ENCODE measurements at regions not wholly inside any gene's neighbourhood (a gene's known extent, or its start where the extent isn't known, plus 50 kb on each side); places are given as distances from the start of the nearest gene placed in this dataset.
A peak's percentile ranks its signal among the peaks of the same experiment; 100 is the strongest.
"Not testable (repeated sequence)": the region's sequence is repeated elsewhere in the genome, so short reads cannot be mapped to it uniquely, and the experiment has no call there.

DNA sequence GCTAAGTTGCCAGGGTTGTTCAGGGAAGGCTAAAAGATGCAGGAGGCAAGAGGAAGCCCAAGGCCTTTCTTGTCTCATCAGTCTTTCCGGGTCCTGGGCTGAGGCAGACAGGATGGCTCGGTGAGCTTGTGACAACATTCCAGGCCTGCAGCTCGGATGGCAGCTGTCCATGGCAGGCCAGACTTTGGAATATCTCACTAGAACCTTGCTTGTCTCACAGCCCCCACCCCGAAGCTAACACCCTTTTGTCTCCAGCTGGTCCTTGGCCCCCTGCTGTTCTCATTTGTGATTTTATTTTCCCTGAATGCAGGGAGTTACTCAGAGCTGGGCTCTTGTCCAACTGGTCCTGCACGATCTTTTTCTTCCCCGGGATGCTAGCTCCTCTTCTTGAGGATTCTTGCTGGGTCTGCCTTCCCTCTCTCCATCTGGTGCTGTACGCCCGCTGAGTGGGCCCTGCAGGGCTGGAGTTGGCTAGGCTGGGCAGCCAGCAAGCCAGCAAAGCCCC lies 477.2 kb upstream of the CAMK1G start:
- Mint-ChIP-seq H3K4me3 (no peak overlapping the region), H3K36me3 (ENCODE audit: low read depth) (no peaks in the 10 kb centered on the region), H3K4me1 (no peaks in the 10 kb centered on the region), H3K27me3 (no peaks in the 10 kb centered on the region), H3K9me3 (no peaks in the 10 kb centered on the region), H3K27ac (no peak overlapping the region)
- intact Hi-C loops (cut with micrococcal nuclease), result no loop called here
- DNase-seq, result no peak

DNA sequence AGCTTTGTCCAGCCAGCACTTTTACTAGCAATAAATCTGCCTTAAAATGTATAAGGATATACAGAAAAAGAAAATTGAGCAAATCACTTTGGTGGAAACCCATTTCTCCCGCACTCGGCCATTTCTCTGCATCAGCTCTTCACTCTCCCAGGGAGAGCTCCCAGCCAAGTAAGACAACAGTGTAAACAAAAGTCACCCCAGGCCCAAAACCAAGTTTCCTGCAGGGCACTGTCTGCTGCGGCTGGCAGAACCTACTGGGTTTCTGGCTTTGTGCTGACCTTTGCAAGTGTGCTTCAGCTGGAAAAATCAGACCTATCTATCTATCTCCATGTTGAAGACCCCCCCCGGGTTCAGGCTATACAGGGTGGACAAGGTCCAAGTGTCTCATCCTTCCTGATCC lies 476.7 kb upstream of the CAMK1G start:
- Mint-ChIP-seq H3K27ac (no peak overlapping the region), H3K4me1 (no peaks in the 10 kb centered on the region), H3K27me3 (no peaks in the 10 kb centered on the region), H3K36me3 (ENCODE audit: low read depth) (no peaks in the 10 kb centered on the region), H3K4me3 (no peak overlapping the region), H3K9me3 (no peaks in the 10 kb centered on the region)
- DNase-seq, result no peak
- intact Hi-C loops (cut with micrococcal nuclease), result no loop called here

DNA sequence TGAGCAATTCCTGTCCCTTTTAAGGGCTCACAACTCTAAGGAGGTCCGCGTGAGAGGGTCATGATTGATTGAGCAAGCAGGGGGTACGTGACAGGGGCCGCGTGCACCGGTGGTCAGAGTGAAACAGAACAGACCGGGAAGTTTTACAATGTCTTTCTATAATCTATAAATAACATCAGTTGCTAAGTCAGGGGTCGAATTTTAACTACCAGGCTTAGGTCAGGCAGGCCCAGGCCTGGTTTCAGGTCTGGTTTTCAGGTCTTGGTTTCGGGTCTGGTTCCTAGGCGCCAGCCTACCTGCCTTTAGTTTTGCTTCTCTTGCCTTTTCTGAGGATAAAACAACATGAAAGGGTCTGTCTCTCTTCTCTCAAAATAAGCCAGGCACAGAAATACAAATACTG lies 476.0 kb upstream of the CAMK1G start:
- Mint-ChIP-seq H3K36me3 (ENCODE audit: low read depth) (no peaks in the 10 kb centered on the region), H3K9me3 (no peaks in the 10 kb centered on the region), H3K4me3 (no peak overlapping the region), H3K4me1 (no peaks in the 10 kb centered on the region), H3K27me3 (no peaks in the 10 kb centered on the region), H3K27ac (no peak overlapping the region)
- DNase-seq, result no peak
- intact Hi-C loops (cut with micrococcal nuclease), result no loop called here

DNA sequence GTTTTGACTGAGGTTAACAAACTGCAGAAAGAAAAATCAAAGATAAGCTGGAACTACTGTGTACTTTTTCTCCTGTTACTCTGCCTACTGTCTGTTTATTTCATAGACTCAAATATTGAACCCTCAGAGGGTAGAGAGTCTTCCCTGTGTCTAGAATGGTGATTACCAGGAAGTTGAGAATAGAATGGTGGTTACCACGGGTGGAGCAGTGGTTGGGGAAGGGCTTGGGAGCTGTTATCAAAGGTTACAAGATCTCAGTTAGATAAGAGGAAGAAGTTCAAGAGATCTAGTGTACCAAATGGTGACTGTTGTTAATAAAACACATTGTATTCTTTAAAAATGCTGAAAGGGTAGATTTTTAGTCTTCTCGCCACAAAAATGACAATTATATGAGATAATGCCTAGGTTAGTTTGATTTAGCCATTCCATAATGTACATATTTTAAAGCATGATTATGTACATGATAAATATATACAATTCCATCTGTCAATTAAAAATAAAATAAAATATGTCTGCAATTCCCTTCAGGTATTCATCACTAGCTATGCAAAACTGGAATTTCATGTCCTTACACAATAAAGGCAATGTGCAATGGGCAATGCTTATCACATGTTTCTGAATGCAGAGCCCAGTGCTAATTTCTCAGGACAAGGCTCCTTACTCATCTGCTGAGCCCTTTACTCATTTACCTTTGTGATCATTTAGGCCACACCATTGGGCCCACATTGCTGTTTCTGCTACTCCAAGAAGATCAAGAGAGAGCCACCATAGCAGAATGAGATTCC lies 474.3 kb upstream of the CAMK1G start:
- intact Hi-C loops (cut with micrococcal nuclease), result no loop called here

DNA sequence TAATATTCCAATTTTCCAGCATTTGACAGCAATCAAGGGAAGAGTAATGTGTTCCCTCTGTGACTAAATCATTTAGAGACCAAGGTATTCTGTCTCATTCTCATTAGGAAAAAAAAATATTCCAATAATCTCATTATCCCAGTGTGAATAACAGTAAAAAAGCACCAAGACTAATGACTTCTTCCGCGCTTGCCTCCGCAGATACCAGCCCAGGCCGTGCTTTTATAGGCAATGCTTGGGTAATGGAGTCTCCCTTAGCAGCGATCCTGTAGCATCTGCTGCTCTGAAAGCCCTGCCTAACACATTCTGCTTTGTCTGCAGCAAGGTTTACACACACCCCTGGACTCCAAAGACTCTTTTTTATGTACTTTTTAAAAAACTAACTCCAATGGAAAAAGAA lies 470.0 kb upstream of the CAMK1G start:
- no peaks in the 10 kb centered on the region for H3K4me1 Mint-ChIP-seq
- no peak for DNase-seq
- H3K9me3 Mint-ChIP-seq, result no peaks in the 10 kb centered on the region
- intact Hi-C loops (cut with micrococcal nuclease), result no loop called here
- H3K36me3 Mint-ChIP-seq (ENCODE audit: low read depth), result no peaks in the 10 kb centered on the region
- no peaks in the 10 kb centered on the region for H3K27me3 Mint-ChIP-seq
- no peak overlapping the region for H3K4me3 Mint-ChIP-seq
- H3K27ac Mint-ChIP-seq, result no peak overlapping the region

More for the DNA sequence above, 474.3 kb upstream of the CAMK1G start:
- Mint-ChIP-seq H3K4me3 (no peak overlapping the region), H3K36me3 (ENCODE audit: low read depth) (no peaks in the 10 kb centered on the region), H3K4me1 (no peaks in the 10 kb centered on the region), H3K9me3 (no peaks in the 10 kb centered on the region), H3K27ac (no peak overlapping the region), H3K27me3 (no peaks in the 10 kb centered on the region)
- no peak for DNase-seq

DNA sequence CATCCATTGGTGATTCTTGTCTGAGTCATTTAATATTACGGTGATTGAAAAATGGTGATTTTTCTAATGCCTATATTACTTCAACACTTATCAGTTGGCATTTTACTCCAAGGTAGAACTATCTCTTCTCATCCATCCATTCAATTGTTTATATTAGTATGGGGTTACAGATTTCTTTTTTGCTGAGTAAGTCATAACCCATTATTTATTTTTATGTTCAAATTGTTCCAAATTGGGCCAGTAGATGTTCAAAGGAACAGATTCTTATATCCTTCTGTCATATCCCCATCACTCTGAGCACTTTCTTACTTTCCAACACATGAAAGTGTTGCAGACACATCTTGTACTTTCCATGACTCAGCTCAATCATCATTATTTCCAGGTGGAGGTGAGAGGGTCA lies 466.8 kb upstream of the CAMK1G start:
- Mint-ChIP-seq H3K27ac (no peak overlapping the region), H3K36me3 (ENCODE audit: low read depth) (no peaks in the 10 kb centered on the region), H3K4me1 (no peaks in the 10 kb centered on the region), H3K4me3 (no peak overlapping the region), H3K27me3 (no peaks in the 10 kb centered on the region), H3K9me3 (no peaks in the 10 kb centered on the region)
- intact Hi-C loops (cut with micrococcal nuclease), result no loop called here
- no peak for DNase-seq

DNA sequence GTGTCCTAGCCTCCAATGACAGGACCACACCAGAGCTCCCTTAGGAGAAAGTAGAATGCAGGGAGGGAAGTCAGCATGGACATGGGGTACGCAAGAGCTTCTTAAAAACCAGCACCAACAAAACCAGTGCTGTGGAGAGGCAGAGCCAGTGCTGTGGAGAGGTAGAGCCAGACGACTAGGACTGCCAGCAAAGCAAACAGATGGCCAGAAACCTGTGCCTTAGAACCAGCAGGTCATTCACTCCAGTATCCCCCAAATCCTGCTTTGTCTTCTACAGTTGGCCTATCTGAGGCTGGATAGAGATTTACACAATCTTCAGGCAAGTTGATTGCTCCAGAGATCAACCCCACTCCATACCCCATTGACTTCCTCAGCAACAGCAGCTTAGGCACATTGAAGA lies 459.9 kb upstream of the CAMK1G start:
- Mint-ChIP-seq H3K27me3 (no peaks in the 10 kb centered on the region), H3K9me3 (no peaks in the 10 kb centered on the region), H3K27ac (no peak overlapping the region), H3K4me1 (no peaks in the 10 kb centered on the region), H3K4me3 (no peak overlapping the region), H3K36me3 (ENCODE audit: low read depth) (no peaks in the 10 kb centered on the region)
- DNase-seq, result no peak
- intact Hi-C loops (cut with micrococcal nuclease), result no loop called here

DNA sequence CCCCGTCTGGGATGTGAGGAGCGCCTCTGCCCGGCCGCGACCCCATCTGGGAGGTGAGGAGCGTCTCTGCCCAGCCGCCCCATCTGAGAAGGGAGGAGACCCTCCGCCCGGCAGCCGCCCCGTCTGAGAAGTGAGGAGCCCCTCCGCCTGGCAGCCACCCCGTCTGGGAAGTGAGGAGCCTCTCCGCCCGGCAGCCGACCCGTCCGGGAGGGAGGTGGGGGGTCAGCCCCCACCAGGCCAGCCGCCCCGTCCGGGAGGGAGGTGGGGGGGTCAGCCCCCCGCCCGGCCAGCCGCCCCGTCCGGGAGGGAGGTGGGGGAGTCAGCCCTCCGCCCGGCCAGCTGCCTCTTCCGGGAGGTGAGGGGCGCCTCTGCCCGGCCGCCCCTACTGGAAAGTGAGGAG lies 454.4 kb upstream of the CAMK1G start:
- intact Hi-C loops (cut with micrococcal nuclease); H3K9me3 Mint-ChIP-seq; H3K4me3 Mint-ChIP-seq; DNase-seq; H3K36me3 Mint-ChIP-seq (ENCODE audit: low read depth); H3K27me3 Mint-ChIP-seq; H3K4me1 Mint-ChIP-seq; H3K27ac Mint-ChIP-seq: not testable (repeated sequence)

DNA sequence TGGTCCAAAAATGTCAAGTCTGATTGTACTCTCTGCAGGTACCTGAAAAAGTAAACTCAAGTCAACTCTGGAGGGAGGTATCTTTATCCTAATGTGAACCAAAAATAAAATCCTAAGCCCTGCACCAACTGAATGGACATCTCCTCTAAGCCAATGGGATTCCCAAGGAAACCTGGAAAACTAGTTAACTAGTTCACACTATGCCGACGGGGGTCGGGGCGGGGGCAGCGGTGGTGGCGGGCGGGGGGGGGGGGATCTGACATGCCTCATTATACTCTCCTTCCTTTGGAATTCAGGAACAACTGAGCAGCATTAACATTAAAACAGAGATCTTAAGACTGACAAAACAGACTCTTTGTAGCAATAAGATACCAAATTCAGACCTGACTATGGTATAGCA lies 452.6 kb upstream of the CAMK1G start:
- Mint-ChIP-seq H3K27ac (no peak overlapping the region), H3K36me3 (ENCODE audit: low read depth) (no peaks in the 10 kb centered on the region), H3K4me1 (no peaks in the 10 kb centered on the region), H3K4me3 (no peak overlapping the region), H3K9me3 (no peaks in the 10 kb centered on the region), H3K27me3 (no peaks in the 10 kb centered on the region)
- intact Hi-C loops (cut with micrococcal nuclease), result no loop called here
- no peak for DNase-seq

DNA sequence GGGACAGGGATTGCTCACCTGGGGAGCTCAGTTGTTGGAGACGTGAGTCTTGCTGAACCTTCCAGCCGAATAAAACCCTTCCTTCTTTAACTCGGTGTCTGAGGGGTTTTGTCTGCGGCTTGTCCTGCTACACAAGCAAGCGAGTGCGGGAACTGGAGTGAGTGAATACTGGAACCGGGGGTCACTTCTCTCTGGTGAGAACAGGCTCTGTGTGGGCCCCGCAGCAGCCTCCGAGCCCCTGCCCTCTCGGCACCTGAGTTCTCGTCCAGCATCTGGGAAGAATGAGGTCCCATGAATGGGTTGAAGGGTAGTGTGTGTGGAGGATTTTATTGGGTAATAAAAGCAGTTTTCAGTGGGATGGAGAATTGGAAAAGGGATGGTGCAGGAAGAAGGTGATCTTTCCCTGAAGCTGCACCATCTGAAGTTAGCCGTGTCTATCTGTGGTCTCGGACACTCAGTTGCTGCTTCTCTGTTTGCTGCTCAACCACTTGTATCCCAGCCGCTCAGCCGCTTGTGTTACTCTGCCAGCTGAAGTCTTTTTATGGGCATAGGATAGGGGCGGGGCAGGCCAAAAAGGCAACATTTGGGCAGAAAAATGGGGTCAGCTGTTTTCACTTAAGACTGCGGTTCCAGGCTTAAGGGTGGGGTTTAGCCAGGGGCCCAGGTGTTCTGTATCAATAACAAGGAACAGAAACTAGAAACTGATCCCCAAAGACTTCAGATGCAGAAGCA lies 450.6 kb upstream of the CAMK1G start:
- intact Hi-C loops (cut with micrococcal nuclease), result no loop called here
- Mint-ChIP-seq H3K27ac (no peak overlapping the region), H3K4me3 (no peak overlapping the region), H3K9me3 (no peaks in the 10 kb centered on the region), H3K27me3 (no peaks in the 10 kb centered on the region), H3K36me3 (ENCODE audit: low read depth) (no peaks in the 10 kb centered on the region), H3K4me1 (no peaks in the 10 kb centered on the region)
- no peak for DNase-seq

DNA sequence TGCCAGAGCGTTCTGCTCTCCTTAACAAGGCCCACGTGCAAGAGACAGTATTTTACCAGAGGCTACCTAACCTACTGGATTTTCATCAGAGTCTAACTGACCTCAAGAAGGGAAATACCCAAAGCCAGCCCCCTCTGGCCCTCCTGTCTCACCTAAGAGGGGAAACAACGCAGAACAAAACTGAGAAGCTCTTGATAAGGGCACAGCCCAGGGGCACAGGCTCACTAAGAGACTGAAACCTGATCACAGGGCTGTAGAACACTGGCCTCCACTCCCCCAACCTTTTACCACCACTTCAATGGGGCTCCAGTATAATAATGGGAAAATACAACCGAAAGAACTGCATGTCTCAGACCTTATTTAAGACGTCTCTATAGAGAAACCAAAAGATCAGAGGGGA lies 449.5 kb upstream of the CAMK1G start:
- Mint-ChIP-seq H3K36me3 (ENCODE audit: low read depth) (no peaks in the 10 kb centered on the region), H3K27me3 (no peaks in the 10 kb centered on the region), H3K9me3 (no peaks in the 10 kb centered on the region), H3K4me3 (no peak overlapping the region), H3K27ac (no peak overlapping the region), H3K4me1 (no peaks in the 10 kb centered on the region)
- intact Hi-C loops (cut with micrococcal nuclease), result no loop called here
- DNase-seq, result no peak

DNA sequence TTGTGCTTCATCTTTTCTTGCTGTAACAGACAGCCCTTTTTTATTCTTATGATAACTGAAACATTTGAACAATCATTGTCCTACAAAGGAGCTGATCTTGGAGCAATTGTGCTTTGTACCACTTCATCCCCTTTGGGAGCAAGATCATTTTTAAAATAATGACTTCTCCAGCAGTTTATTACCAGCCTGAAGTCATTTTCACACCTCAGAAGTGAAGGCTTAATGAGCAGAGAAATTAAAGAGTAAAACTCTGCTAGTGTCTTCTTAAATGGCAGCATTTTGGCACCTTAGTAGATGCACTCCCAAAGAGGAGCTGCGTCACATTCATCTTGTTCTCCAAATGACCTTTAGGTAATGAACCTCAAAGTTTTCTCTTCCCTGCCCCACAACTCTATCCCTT lies 439.6 kb upstream of the CAMK1G start:
- Mint-ChIP-seq H3K4me3 (no peak overlapping the region), H3K27ac (no peak overlapping the region), H3K4me1 (no peaks in the 10 kb centered on the region), H3K27me3 (no peaks in the 10 kb centered on the region), H3K36me3 (ENCODE audit: low read depth) (no peaks in the 10 kb centered on the region), H3K9me3 (no peaks in the 10 kb centered on the region)
- intact Hi-C loops (cut with micrococcal nuclease), result no loop called here
- DNase-seq, result no peak

DNA sequence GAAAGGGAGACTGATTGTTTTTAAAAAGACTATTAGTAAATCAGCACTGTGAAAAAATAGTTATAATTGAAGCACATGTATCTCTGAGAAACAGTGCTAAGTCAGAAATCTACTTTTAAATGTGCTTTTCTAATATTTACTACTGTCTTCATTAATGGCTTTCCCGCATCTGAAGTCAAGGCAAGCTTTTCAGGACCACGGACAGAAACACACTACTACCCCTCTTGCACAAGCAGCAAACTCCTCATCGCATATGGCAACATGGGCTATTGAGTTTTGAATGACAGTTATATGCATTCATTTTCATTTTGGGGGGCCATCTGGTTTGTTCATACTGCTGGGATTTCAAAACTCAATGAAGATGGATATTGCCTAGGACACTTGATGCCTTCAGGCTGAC lies 433.4 kb upstream of the CAMK1G start:
- no peaks in the 10 kb centered on the region for H3K36me3 Mint-ChIP-seq (ENCODE audit: low read depth)
- intact Hi-C loops (cut with micrococcal nuclease), result no loop called here
- H3K4me1 Mint-ChIP-seq, result no peaks in the 10 kb centered on the region
- no peaks in the 10 kb centered on the region for H3K9me3 Mint-ChIP-seq
- no peak overlapping the region for H3K27ac Mint-ChIP-seq
- no peak overlapping the region for H3K4me3 Mint-ChIP-seq
- no peaks in the 10 kb centered on the region for H3K27me3 Mint-ChIP-seq
- peak; percentile 63 for DNase-seq

DNA sequence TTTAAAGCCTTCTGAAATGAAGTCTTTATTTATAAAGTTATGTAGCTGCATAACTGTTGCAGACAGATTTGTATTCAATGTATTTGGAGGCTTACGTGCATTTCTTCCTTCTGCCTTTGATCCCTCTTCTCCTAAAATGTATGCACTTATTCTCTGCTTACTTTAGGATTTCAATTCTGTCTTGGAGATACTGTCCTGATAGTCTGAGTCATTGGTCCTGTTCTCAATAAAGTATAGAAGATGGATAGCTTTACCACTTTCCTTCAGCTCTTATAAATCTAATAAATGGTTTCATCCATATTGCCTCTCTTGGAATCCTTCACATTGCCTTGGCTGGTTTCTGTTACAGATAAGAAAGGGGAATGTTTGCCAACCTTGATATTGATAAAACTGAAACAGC lies 430.1 kb upstream of the CAMK1G start:
- no peaks in the 10 kb centered on the region for H3K36me3 Mint-ChIP-seq (ENCODE audit: low read depth)
- H3K27ac Mint-ChIP-seq, result no peak overlapping the region

More for the DNA sequence above, 430.1 kb upstream of the CAMK1G start:
- DNase-seq, result no peak
- H3K27me3 Mint-ChIP-seq, result no peaks in the 10 kb centered on the region
- no peak overlapping the region for H3K4me3 Mint-ChIP-seq
- no peaks in the 10 kb centered on the region for H3K4me1 Mint-ChIP-seq
- intact Hi-C loops (cut with micrococcal nuclease), result no loop called here
- no peaks in the 10 kb centered on the region for H3K9me3 Mint-ChIP-seq

Measured in activated CD4-positive, alpha-beta T cell treated with anti-CD3 and anti-CD28 coated beads, Interleukin-2, amount 10 ng/mL, durations not matched to agents 24 days and 14 days (primary cell).